H1 (cell line): ENCODE measurements at regions not wholly inside any gene's neighbourhood (a gene's known extent, or its start where the extent isn't known, plus 50 kb on each side); places are given as distances from the start of the nearest gene placed in this dataset.

Source experiments
- CTCF ChIA-PET: fragments of 300-600 bp; sonication (Branson Sonifier 250); formaldehyde crosslinking; loops from one replicate; lab custom pipeline; 2021; ENCODE audit not compliant: partially characterized antibody; lab: Charles Lee
- POLR2A ChIA-PET: fragments of 300-600 bp; sonication (Branson Sonifier 250); formaldehyde crosslinking; loops from one replicate; lab custom pipeline; 2021; ENCODE audit warnings: inconsistent platforms; ENCODE audit not compliant: partially characterized antibody; lab: Charles Lee
- DNase-seq, 2 experiments: peaks; one replicate each; pipeline versions ENCODE4 v3.0.0 to v3.0.0-alpha.2; 2010 to 2022; ENCODE audit warnings: low spot score in 2 of 2, low read depth in 1 of 2, mixed read lengths in 1 of 2
- FAIRE-seq: peaks from 2 replicates; lab custom pipeline; 2011; peaks lifted over from hg19 to GRCh38; lab: Jason Lieb, UNC
- H2AFZ ChIP-seq: 2 replicates; pipeline ENCODE4 v1.8.1; 2012; ENCODE audit warnings: low read length, inconsistent platforms
- H2AK5ac ChIP-seq: 2 replicates; pipeline ENCODE4 v1.6.1; 2013; ENCODE audit warnings: low read depth, low read length
- H2BK120ac ChIP-seq: replicated peaks from 2 replicates; pipeline ENCODE3; 2013; ENCODE audit warnings: low read depth, low read length, inconsistent platforms
- H2BK12ac ChIP-seq: 2 replicates; pipeline ENCODE4 v1.6.1; 2013; ENCODE audit warnings: low read depth, low read length
- H2BK15ac ChIP-seq: 2 replicates; pipeline ENCODE4 v1.6.1; 2013; ENCODE audit warnings: low read length
- H2BK20ac ChIP-seq: 2 replicates; pipeline ENCODE4 v1.6.1; 2013; ENCODE audit warnings: low read length
- H2BK5ac ChIP-seq: 2 replicates; pipeline ENCODE4 v1.6.1; 2013; ENCODE audit warnings: low read depth, low read length
- H3K14ac ChIP-seq: 2 replicates; pipeline ENCODE4 v1.6.1; 2013; ENCODE audit warnings: inconsistent platforms; ENCODE audit not compliant: insufficient read length
- H3K18ac ChIP-seq: 2 replicates; pipeline ENCODE4 v1.6.1; 2013; ENCODE audit warnings: low read length; ENCODE audit errors: extremely low read depth
- H3K23ac ChIP-seq: 2 replicates; pipeline ENCODE4 v1.6.1; 2013; ENCODE audit warnings: inconsistent platforms; ENCODE audit not compliant: insufficient read length
- H3K23me2 ChIP-seq: 2 replicates; pipeline ENCODE4 v1.6.1; 2013; ENCODE audit warnings: low read depth, low read length
- H3K27ac ChIP-seq: 2 replicates; pipeline ENCODE4 v1.6.1; 2011; ENCODE audit warnings: low read depth, low read length, inconsistent platforms
- H3K27me3 ChIP-seq, 4 experiments: replicated peaks in 1 of 4; 1 replicate in 1 of 4; 2 replicates in 3 of 4; pipeline versions ENCODE4 v1.6.1 to v1.8.1; 2011 to 2013; ENCODE audit warnings: low read length in 3 of 4, mild to moderate bottlenecking in 3 of 4, inconsistent platforms in 2 of 4, mixed read lengths in 2 of 4, moderate library complexity in 1 of 4; ENCODE audit not compliant: control insufficient read depth in 3 of 4, insufficient read depth in 3 of 4; ENCODE audit errors: extremely low read depth in 1 of 4
- H3K36me3 ChIP-seq, 4 experiments: 2 replicates each; pipeline versions ENCODE4 v1.6.1 to v1.8.1; 2011 to 2013; ENCODE audit warnings: mild to moderate bottlenecking in 4 of 4, low read length in 3 of 4, moderate library complexity in 2 of 4, control low read depth in 1 of 4, inconsistent platforms in 1 of 4; ENCODE audit not compliant: insufficient read depth in 4 of 4, control insufficient read depth in 2 of 4
- H3K4ac ChIP-seq: replicated peaks from 2 replicates; pipeline ENCODE3; 2013; ENCODE audit warnings: low read length, low read depth, mixed read lengths, inconsistent platforms; ENCODE audit not compliant: insufficient read length
- H3K4me1 ChIP-seq, 4 experiments: replicated peaks in 1 of 4; 1 replicate in 1 of 4; 2 replicates in 3 of 4; pipeline versions ENCODE4 v1.6.1 to v1.8.1; 2011 to 2013; ENCODE audit warnings: low read length in 3 of 4, inconsistent platforms in 2 of 4, mixed read lengths in 1 of 4; ENCODE audit not compliant: insufficient read depth in 4 of 4, control insufficient read depth in 3 of 4
- H3K4me2 ChIP-seq, 2 experiments: 2 replicates each; pipeline versions ENCODE4 v1.6.1 to v1.8.1; 2011 to 2013; ENCODE audit warnings: low read depth in 2 of 2, low read length in 2 of 2, control low read depth in 1 of 2, inconsistent platforms in 1 of 2, mild to moderate bottlenecking in 1 of 2; ENCODE audit not compliant: insufficient read depth in 1 of 2
- H3K4me3 ChIP-seq, 4 experiments: fragments of 200-600, 300-600 bp in 1 of 4; sonication (generic), shearing (Covaris generic), sonication (Bioruptor Twin) in 1 of 4; 2 replicates each; pipeline versions ENCODE4 v1.5.1 to v1.8.1; 2011 to 2016; ENCODE audit warnings: low read length in 4 of 4, low read depth in 3 of 4, control low read depth in 2 of 4, inconsistent platforms in 2 of 4, mild to moderate bottlenecking in 2 of 4, mixed read lengths in 1 of 4, moderate library complexity in 1 of 4; ENCODE audit not compliant: insufficient read depth in 2 of 4; ENCODE audit errors: extremely low read depth in 1 of 4
- H3K56ac ChIP-seq: replicated peaks from 2 replicates; pipeline ENCODE3; 2013; ENCODE audit warnings: low read depth, mild to moderate bottlenecking, mixed read lengths, low read length, inconsistent platforms; ENCODE audit not compliant: insufficient read length
- H3K79me1 ChIP-seq: 2 replicates; pipeline ENCODE4 v1.6.1; 2013; ENCODE audit warnings: low read depth, low read length, control low read depth
- H3K79me2 ChIP-seq, 2 experiments: 2 replicates each; pipeline versions ENCODE4 v1.6.1 to v1.8.1; 2012 to 2013; ENCODE audit warnings: low read length in 2 of 2, mild to moderate bottlenecking in 2 of 2, inconsistent platforms in 1 of 2; ENCODE audit not compliant: insufficient read depth in 2 of 2, control insufficient read depth in 1 of 2
- H3K9ac ChIP-seq, 4 experiments: replicated peaks in 1 of 4; 1 replicate in 1 of 4; 2 replicates in 3 of 4; pipeline versions ENCODE4 v1.6.1 to v1.8.1; 2011 to 2013; ENCODE audit warnings: low read depth in 3 of 4, low read length in 3 of 4, control low read depth in 2 of 4, mild to moderate bottlenecking in 2 of 4, moderate library complexity in 2 of 4, inconsistent platforms in 1 of 4; ENCODE audit errors: extremely low read depth in 1 of 4
- H3K9me3 ChIP-seq, 2 experiments: 2 replicates each; pipeline versions ENCODE4 v1.6.1 to v1.8.1; 2012 to 2013; ENCODE audit warnings: mild to moderate bottlenecking in 2 of 2, moderate library complexity in 2 of 2, control low read depth in 1 of 2, inconsistent platforms in 1 of 2, low read depth in 1 of 2, low read length in 1 of 2, mixed read lengths in 1 of 2; ENCODE audit not compliant: insufficient read depth in 2 of 2
- H4K20me1 ChIP-seq, 2 experiments: replicated peaks in 1 of 2; 2 replicates each; pipeline versions ENCODE3 to v1.8.1; 2011 to 2013; ENCODE audit warnings: inconsistent platforms in 2 of 2, low read length in 2 of 2, mild to moderate bottlenecking in 1 of 2; ENCODE audit not compliant: insufficient read depth in 2 of 2, control insufficient read depth in 1 of 2
- H4K5ac ChIP-seq: 2 replicates; pipeline ENCODE4 v1.6.1; 2013; ENCODE audit warnings: low read length, low read depth, mixed read lengths, inconsistent platforms; ENCODE audit not compliant: insufficient read length
- H4K8ac ChIP-seq: 2 replicates; pipeline ENCODE4 v1.8.0; 2013; ENCODE audit warnings: mild to moderate bottlenecking, moderate library complexity, low read length, inconsistent platforms; ENCODE audit not compliant: insufficient read depth; ENCODE audit errors: extremely low read depth
- H4K91ac ChIP-seq: replicated peaks from 2 replicates; pipeline ENCODE3; 2013; ENCODE audit warnings: low read length, mixed read lengths, inconsistent platforms; ENCODE audit not compliant: insufficient read length
- ASH2L ChIP-seq: fragments of 200-600, 300-600 bp; sonication (generic); IDR thresholded peaks from one replicate; pipeline ENCODE4 v1.7.1; 2017; ENCODE audit warnings: low read length
- BCL11A ChIP-seq, 2 experiments: IDR thresholded peaks; one replicate each; pipeline ENCODE4 v1.6.1; 2011; ENCODE audit warnings: low read depth in 2 of 2, low read length in 2 of 2, mild to moderate bottlenecking in 2 of 2
- CBX5 ChIP-seq: fragments of 300-800, 300-1000 bp; sonication (generic); IDR thresholded peaks from 2 replicates; pipeline ENCODE4 v1.7.1; 2016; ENCODE audit warnings: antibody characterized with exemption, low read length, low read depth
- CBX8 ChIP-seq: fragments of 300-800, 300-1000 bp; sonication (generic); IDR thresholded peaks from 2 replicates; pipeline ENCODE4 v1.7.1; 2016; ENCODE audit warnings: low read depth, low read length, borderline replicate concordance
- CHD2 ChIP-seq: IDR thresholded peaks from 2 replicates; pipeline ENCODE4 v1.6.1; 2012; ENCODE audit warnings: low read length, improper control_type of control experiment
- CREB1 ChIP-seq: IDR thresholded peaks from 2 replicates; pipeline ENCODE4 v1.6.1; 2012; ENCODE audit warnings: inconsistent platforms
- GTF2F1 ChIP-seq: IDR thresholded peaks from 2 replicates; pipeline ENCODE4 v1.6.1; 2012; ENCODE audit warnings: low read depth, low read length, improper control_type of control experiment, borderline replicate concordance
- JUND ChIP-seq: IDR thresholded peaks from 2 replicates; pipeline ENCODE4 v1.6.1; 2011; ENCODE audit warnings: mild to moderate bottlenecking, improper control_type of control experiment, low read length
- KDM4A ChIP-seq: IDR thresholded peaks from one replicate; pipeline ENCODE4 v1.7.1; 2012; ENCODE audit warnings: low read depth, mild to moderate bottlenecking, moderate library complexity, low read length, inconsistent platforms; ENCODE audit not compliant: severe bottlenecking
- NRF1 ChIP-seq: IDR thresholded peaks from 2 replicates; pipeline ENCODE4 v1.6.1; 2011; ENCODE audit warnings: mild to moderate bottlenecking, low read depth, low read length, improper control_type of control experiment
- POLR2AphosphoS5 ChIP-seq: IDR thresholded peaks from 2 replicates; pipeline ENCODE4 v1.6.1; 2011; ENCODE audit warnings: low read depth, low read length
- RNF2 ChIP-seq: fragments of 200-900, 300-1000 bp; sonication (generic); IDR thresholded peaks from 2 replicates; pipeline ENCODE4 v1.7.1; 2016; ENCODE audit warnings: borderline replicate concordance, low read depth, mild to moderate bottlenecking, antibody characterized with exemption, low read length; ENCODE audit not compliant: poor library complexity, severe bottlenecking; ENCODE audit errors: missing control alignments
- SAP30 ChIP-seq: fragments of 300-600 bp; sonication (generic); IDR thresholded peaks from 2 replicates; pipeline ENCODE4 v1.7.1; 2012; ENCODE audit warnings: low read length, moderate library complexity, mild to moderate bottlenecking, inconsistent platforms; ENCODE audit not compliant: insufficient read depth, insufficient replicate concordance
- SP1 ChIP-seq: IDR thresholded peaks from 2 replicates; pipeline ENCODE4 v1.6.1; 2011; ENCODE audit warnings: low read depth, low read length
- ZNF274 ChIP-seq: IDR thresholded peaks from 2 replicates; pipeline ENCODE4 v1.7.0; 2012; ENCODE audit warnings: low read length, borderline replicate concordance; ENCODE audit errors: extremely low read depth
- WGBS, 2 experiments: shearing (Covaris generic) in 1 of 2; methylation state at CpG; one replicate each; pipeline versions ENCODE4 v1.1.6 to v1.1.7; 2013 to 2015; ENCODE audit warnings: low lambda C conversion rate in 2 of 2, mixed read lengths in 2 of 2, inconsistent platforms in 1 of 2, low coverage in 1 of 2, missing lambda C conversion rate in 1 of 2; ENCODE audit not compliant: insufficient replicate concordance in 2 of 2, insufficient coverage in 1 of 2, insufficient read length in 1 of 2; ENCODE audit errors: extremely low coverage in 1 of 2, missing lambda C conversion rate in 1 of 2; 5-methylcytosine and 5-hydroxymethylcytosine counted together

- no peak overlapping the region for H3K27ac ChIP-seq
- WGBS, 2 experiments = 82% methylated on average over 3 of the region's 3 CpGs; no CpG with 5 or more reads in 1 of the 2 experiments
- H3K4me2 ChIP-seq = no peak overlapping the region
- TF ChIP-seq ASH2L (no peak), SP1 (no peak), RNF2 (no peak), JUND (no peak), BCL11A (IDR thresholded peaks at IDR 0.05; ENCODE audit: low read depth in 2 of 2, low read length in 2 of 2) (no peak), NRF1 (no peak), CBX5 (no peak), POLR2AphosphoS5 (no peak), CBX8 (no peak), GTF2F1 (no peak), ZNF274 (no peak), KDM4A (no peak), SAP30 (no peak), CREB1 (no peak), CHD2 (no peak)
Observed at GRCh38 chr1:195591917-195592672, 1016.1 kb downstream of the KCNT2 start.

More at GRCh38 chr1:195591917-195592672, 1016.1 kb downstream of the KCNT2 start:
- FAIRE-seq (no peak), DNase-seq (no peak)
- H4K20me1 ChIP-seq = no peaks in the 10 kb centered on the region
- no peak overlapping the region for H3K14ac ChIP-seq
- no peak overlapping the region for H4K5ac ChIP-seq
- no peak overlapping the region for H2AK5ac ChIP-seq
- H2BK120ac ChIP-seq = no peak overlapping the region
- H3K23ac ChIP-seq = no peak overlapping the region
- H3K79me1 ChIP-seq = no peaks in the 10 kb centered on the region
- no peak overlapping the region for H2BK15ac ChIP-seq
- no peak overlapping the region for H2AFZ ChIP-seq
- H3K9ac ChIP-seq = no peak overlapping the region
- no peaks in the 10 kb centered on the region for H3K23me2 ChIP-seq
- no peaks in the 10 kb centered on the region for H3K36me3 ChIP-seq
- H3K27me3 ChIP-seq = no peaks in the 10 kb centered on the region
- H4K8ac ChIP-seq = no peak overlapping the region
- H2BK5ac ChIP-seq = no peak overlapping the region
- no peaks in the 10 kb centered on the region for H3K79me2 ChIP-seq
- POLR2A ChIA-PET = no interaction called here
- H3K9me3 ChIP-seq = no peaks in the 10 kb centered on the region
- CTCF ChIA-PET = no interaction called here
- H3K4me3 ChIP-seq = no peak overlapping the region
- no peaks in the 10 kb centered on the region for H3K4me1 ChIP-seq
- H2BK12ac ChIP-seq = no peak overlapping the region
- H3K4ac ChIP-seq = no peak overlapping the region
- no peak overlapping the region for H2BK20ac ChIP-seq
- H3K56ac ChIP-seq = no peak overlapping the region
- no peak overlapping the region for H4K91ac ChIP-seq
- no peak overlapping the region for H3K18ac ChIP-seq
